ENCODE measurements at regions not wholly inside any gene's neighbourhood (a gene's known extent, or its start where the extent isn't known, plus 50 kb on each side); places are given as distances from the start of the nearest gene placed in this dataset.

GRCh38 chr4:133385161-133385954 lies 236.3 kb downstream of the PCDH10 start:
- no peak for TF ChIP-seq CTCF (IDR thresholded peaks at IDR 0.05; ENCODE audit: extremely low read depth, missing control alignments)
- DNase-seq (ENCODE audit: low spot score), result no peak

GRCh38 chr4:133379681-133380438 lies 230.8 kb downstream of the PCDH10 start:
- no peak for TF ChIP-seq CTCF (IDR thresholded peaks at IDR 0.05; ENCODE audit: extremely low read depth, missing control alignments)
- no peak for DNase-seq (ENCODE audit: low spot score)

- TF ChIP-seq CTCF (IDR thresholded peaks at IDR 0.05; ENCODE audit: extremely low read depth, missing control alignments), result no peak
Observed at GRCh38 chr4:133377286-133377685, 228.2 kb downstream of the PCDH10 start.

GRCh38 chr4:133372699-133373098 lies 223.6 kb downstream of the PCDH10 start:
- DNase-seq (ENCODE audit: low spot score), result no peak
- TF ChIP-seq CTCF (IDR thresholded peaks at IDR 0.05; ENCODE audit: extremely low read depth, missing control alignments), result no peak

More at GRCh38 chr4:133377286-133377685, 228.2 kb downstream of the PCDH10 start:
- DNase-seq (ENCODE audit: low spot score), result no peak

- TF ChIP-seq CTCF (IDR thresholded peaks at IDR 0.05; ENCODE audit: extremely low read depth, missing control alignments), result no peak
- DNase-seq (ENCODE audit: low spot score), result no peak
Observed at GRCh38 chr4:133355633-133356032, 206.5 kb downstream of the PCDH10 start.

- TF ChIP-seq CTCF (IDR thresholded peaks at IDR 0.05; ENCODE audit: extremely low read depth, missing control alignments), result no peak
- DNase-seq (ENCODE audit: low spot score), result no peak
Observed at GRCh38 chr4:133347409-133347808, 198.3 kb downstream of the PCDH10 start.

- no peak for DNase-seq (ENCODE audit: low spot score)
- no peak for TF ChIP-seq CTCF (IDR thresholded peaks at IDR 0.05; ENCODE audit: extremely low read depth, missing control alignments)
Observed at GRCh38 chr4:133324491-133324890, 175.4 kb downstream of the PCDH10 start.

Data from GM20000 (cell line).